ENCODE measurements at regions not wholly inside any gene's neighbourhood (a gene's known extent, or its start where the extent isn't known, plus 50 kb on each side); places are given as distances from the start of the nearest gene placed in this dataset.

GRCh38 chr9:119834064-119834620 lies 464.9 kb upstream of the BRINP1 start:
- ChIA-PET POLR2A (no interaction called here), CTCF (no interaction called here)
- no peaks in the 10 kb centered on the region for H3K4me1 ChIP-seq
- no peak overlapping the region for H3K4me2 ChIP-seq
- H3K4me3 ChIP-seq, result no peak overlapping the region
- no peak for ATAC-seq
- no peak for TF ChIP-seq NPAS2 (CRISPR knock-in tag; IDR thresholded peaks at IDR 0.05; ENCODE audit: borderline replicate concordance)
- TF ChIP-seq JUN (IDR thresholded peaks at IDR 0.05), result no peak
- TF ChIP-seq E2F6 (IDR thresholded peaks at IDR 0.05; ENCODE audit: borderline replicate concordance, low read depth), result no peak
- no peak for TF ChIP-seq MYC (IDR thresholded peaks at IDR 0.05; ENCODE audit: borderline replicate concordance, low read length)
- TF ChIP-seq, protein P1, sequence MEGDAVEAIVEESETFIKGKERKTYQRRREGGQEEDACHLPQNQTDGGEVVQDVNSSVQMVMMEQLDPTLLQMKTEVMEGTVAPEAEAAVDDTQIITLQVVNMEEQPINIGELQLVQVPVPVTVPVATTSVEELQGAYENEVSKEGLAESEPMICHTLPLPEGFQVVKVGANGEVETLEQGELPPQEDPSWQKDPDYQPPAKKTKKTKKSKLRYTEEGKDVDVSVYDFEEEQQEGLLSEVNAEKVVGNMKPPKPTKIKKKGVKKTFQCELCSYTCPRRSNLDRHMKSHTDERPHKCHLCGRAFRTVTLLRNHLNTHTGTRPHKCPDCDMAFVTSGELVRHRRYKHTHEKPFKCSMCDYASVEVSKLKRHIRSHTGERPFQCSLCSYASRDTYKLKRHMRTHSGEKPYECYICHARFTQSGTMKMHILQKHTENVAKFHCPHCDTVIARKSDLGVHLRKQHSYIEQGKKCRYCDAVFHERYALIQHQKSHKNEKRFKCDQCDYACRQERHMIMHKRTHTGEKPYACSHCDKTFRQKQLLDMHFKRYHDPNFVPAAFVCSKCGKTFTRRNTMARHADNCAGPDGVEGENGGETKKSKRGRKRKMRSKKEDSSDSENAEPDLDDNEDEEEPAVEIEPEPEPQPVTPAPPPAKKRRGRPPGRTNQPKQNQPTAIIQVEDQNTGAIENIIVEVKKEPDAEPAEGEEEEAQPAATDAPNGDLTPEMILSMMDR (IDR thresholded peaks at IDR 0.05), result no peak
- no peak for TF ChIP-seq POLR2AphosphoS2 (conservative IDR thresholded peaks at IDR 0.05; ENCODE audit: low read length)
- no peak for TF ChIP-seq ZNF302 (CRISPR knock-in tag; IDR thresholded peaks at IDR 0.05)
- no peak for TF ChIP-seq NR3C1 (IDR thresholded peaks at IDR 0.05)
- TF ChIP-seq, protein P2, sequence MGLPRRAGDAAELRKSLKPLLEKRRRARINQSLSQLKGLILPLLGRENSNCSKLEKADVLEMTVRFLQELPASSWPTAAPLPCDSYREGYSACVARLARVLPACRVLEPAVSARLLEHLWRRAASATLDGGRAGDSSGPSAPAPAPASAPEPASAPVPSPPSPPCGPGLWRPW (IDR thresholded peaks at IDR 0.05), result no peak
- no peak for TF ChIP-seq JUNB (IDR thresholded peaks at IDR 0.05)
- no peak for TF ChIP-seq RFX5 (IDR thresholded peaks at IDR 0.05)
- TF ChIP-seq FOXS1 (CRISPR knock-in tag; IDR thresholded peaks at IDR 0.05), result no peak
- no peak for FAIRE-seq
- DNase-seq (ENCODE audit: low read depth in 1 of 2, low spot score in 1 of 2), result no peak
- no peaks in the 10 kb centered on the region for H3K9me3 ChIP-seq
- H3K27ac ChIP-seq, result no peak overlapping the region
- WGBS (ENCODE audit: missing lambda C conversion rate), result 10% methylated on average over 6 of the region's 6 CpGs

- TF ChIP-seq MYC (IDR thresholded peaks at IDR 0.05; ENCODE audit: borderline replicate concordance, low read length), result no peak
- TF ChIP-seq USF2 (IDR thresholded peaks at IDR 0.05), result no peak
- WGBS (ENCODE audit: missing lambda C conversion rate), result 0% methylated on average over 2 of the region's 2 CpGs
Measured at GRCh38 chr9:119831309-119831708, 462.1 kb upstream of the BRINP1 start.

GRCh38 chr9:119829748-119830147 lies 460.5 kb upstream of the BRINP1 start:
- TF ChIP-seq BCL3 (IDR thresholded peaks at IDR 0.05) (no peak), POLR2AphosphoS2 (conservative IDR thresholded peaks at IDR 0.05; ENCODE audit: low read length) (no peak), RNF2 (IDR thresholded peaks at IDR 0.05; ENCODE audit: borderline replicate concordance, low read depth) (no peak), NR3C1 (IDR thresholded peaks at IDR 0.05) (no peak), ZNF302 (CRISPR knock-in tag; IDR thresholded peaks at IDR 0.05) (no peak), E2F6 (IDR thresholded peaks at IDR 0.05; ENCODE audit: borderline replicate concordance, low read depth) (no peak), CHD2 (IDR thresholded peaks at IDR 0.05; ENCODE audit: low read length, partially characterized antibody) (no peak), HEYL (CRISPR knock-in tag; IDR thresholded peaks at IDR 0.05) (no peak), NPAS2 (CRISPR knock-in tag; IDR thresholded peaks at IDR 0.05; ENCODE audit: borderline replicate concordance) (no peak)
- 3% methylated on average over 3 of the region's 3 CpGs for WGBS (ENCODE audit: missing lambda C conversion rate)
- ATAC-seq (no peak), DNase-seq (ENCODE audit: low read depth in 1 of 2, low spot score in 1 of 2) (no peak), FAIRE-seq (peak; percentile 78)
- H3K4me1 ChIP-seq, result no peaks in the 10 kb centered on the region
- ChIA-PET CTCF (no interaction called here), POLR2A (no interaction called here)
- no peak overlapping the region for H3K4me3 ChIP-seq
- H3K4me2 ChIP-seq, result no peak overlapping the region
- no peaks in the 10 kb centered on the region for H3K9me3 ChIP-seq
- H3K27ac ChIP-seq, result no peak overlapping the region

More at GRCh38 chr9:119831309-119831708, 462.1 kb upstream of the BRINP1 start:
- ChIA-PET POLR2A (no interaction called here), CTCF (no interaction called here)
- Histone ChIP-seq H3K27ac (no peak overlapping the region), H3K4me2 (no peak overlapping the region), H3K4me3 (no peak overlapping the region), H3K9me3 (no peaks in the 10 kb centered on the region), H3K4me1 (no peaks in the 10 kb centered on the region)
- ATAC-seq, result no peak
- DNase-seq (ENCODE audit: low read depth in 1 of 2, low spot score in 1 of 2), result no peak
- no peak for FAIRE-seq

Data from A549 (cell line).